ENCODE measurements at regions not wholly inside any gene's neighbourhood (a gene's known extent, or its start where the extent isn't known, plus 50 kb on each side); places are given as distances from the start of the nearest gene placed in this dataset.

- ChIA-PET CTCF (no interaction called here), POLR2A (no interaction called here)
- no peak for TF ChIP-seq CTCF (IDR thresholded peaks at IDR 0.05; ENCODE audit: low read depth, low read length)
- Histone ChIP-seq H3K27me3 (ENCODE audit: control insufficient read depth, insufficient read depth, low read length) (no peaks in the 10 kb centered on the region), H3K9me3 (ENCODE audit: control insufficient read depth, insufficient read depth, low read length) (peaks cover 58% of the 10 kb centered on the region), H3K27ac (ENCODE audit: low read depth, low read length) (no peak overlapping the region), H3K4me3 (ENCODE audit: low read depth, low read length) (no peak overlapping the region)
- DNase-seq (ENCODE audit: low read depth, low spot score) = no peak
Observed at GRCh38 chr11:70605468-70605815, 207.1 kb downstream of the CTTN start.

- POLR2A ChIA-PET = no interaction called here
- TF ChIP-seq CTCF (IDR thresholded peaks at IDR 0.05; ENCODE audit: low read depth, low read length) = no peak
- no peak overlapping the region for H3K27ac ChIP-seq (ENCODE audit: low read depth, low read length)
- H3K4me3 ChIP-seq (ENCODE audit: low read depth, low read length) = no peak overlapping the region
- no peak for DNase-seq (ENCODE audit: low read depth, low spot score)
- H3K27me3 ChIP-seq (ENCODE audit: control insufficient read depth, insufficient read depth, low read length) = no peaks in the 10 kb centered on the region
- peaks cover 58% of the 10 kb centered on the region for H3K9me3 ChIP-seq (ENCODE audit: control insufficient read depth, insufficient read depth, low read length)
- CTCF ChIA-PET = no interaction called here
Observed at GRCh38 chr11:70605846-70606245, 207.5 kb downstream of the CTTN start.

- DNase-seq (ENCODE audit: low read depth, low spot score) = no peak
- no peak for TF ChIP-seq CTCF (IDR thresholded peaks at IDR 0.05; ENCODE audit: low read depth, low read length)
- Histone ChIP-seq H3K27me3 (ENCODE audit: control insufficient read depth, insufficient read depth, low read length) (no peaks in the 10 kb centered on the region), H3K4me3 (ENCODE audit: low read depth, low read length) (no peak overlapping the region), H3K27ac (ENCODE audit: low read depth, low read length) (no peak overlapping the region), H3K9me3 (ENCODE audit: control insufficient read depth, insufficient read depth, low read length) (peaks cover 60% of the 10 kb centered on the region)
- ChIA-PET POLR2A (no interaction called here), CTCF (no interaction called here)
Observed at GRCh38 chr11:70606248-70606950, 208.1 kb downstream of the CTTN start.

GRCh38 chr11:70606951-70607330, 208.6 kb downstream of the CTTN start:
- CTCF ChIA-PET = no interaction called here
- no peak overlapping the region for H3K27ac ChIP-seq (ENCODE audit: low read depth, low read length)
- peaks cover 60% of the 10 kb centered on the region for H3K9me3 ChIP-seq (ENCODE audit: control insufficient read depth, insufficient read depth, low read length)
- POLR2A ChIA-PET = no interaction called here
- no peaks in the 10 kb centered on the region for H3K27me3 ChIP-seq (ENCODE audit: control insufficient read depth, insufficient read depth, low read length)
- H3K4me3 ChIP-seq (ENCODE audit: low read depth, low read length) = no peak overlapping the region
- no peak for TF ChIP-seq CTCF (IDR thresholded peaks at IDR 0.05; ENCODE audit: low read depth, low read length)
- no peak for DNase-seq (ENCODE audit: low read depth, low spot score)

- H3K9me3 ChIP-seq (ENCODE audit: control insufficient read depth, insufficient read depth, low read length) = peaks cover 62% of the 10 kb centered on the region
- ChIA-PET POLR2A (no interaction called here), CTCF (no interaction called here)
- H3K4me3 ChIP-seq (ENCODE audit: low read depth, low read length) = no peak overlapping the region
- no peak overlapping the region for H3K27ac ChIP-seq (ENCODE audit: low read depth, low read length)
- TF ChIP-seq CTCF (IDR thresholded peaks at IDR 0.05; ENCODE audit: low read depth, low read length) = no peak
- no peaks in the 10 kb centered on the region for H3K27me3 ChIP-seq (ENCODE audit: control insufficient read depth, insufficient read depth, low read length)
- DNase-seq (ENCODE audit: low read depth, low spot score) = no peak
Observed at GRCh38 chr11:70607561-70607960, 209.2 kb downstream of the CTTN start.

Measured in AG04450 (cell line).